ENCODE measurements at regions not wholly inside any gene's neighbourhood (a gene's known extent, or its start where the extent isn't known, plus 50 kb on each side); places are given as distances from the start of the nearest gene placed in this dataset.
"Not testable (repeated sequence)": the region's sequence is repeated elsewhere in the genome, so short reads cannot be mapped to it uniquely, and the experiment has no call there.

GRCh38 chr4:9505341-9505740 lies 61.1 kb downstream of the DEFB131A start:
- not testable (repeated sequence) for DNase-seq (ENCODE audit: low read depth, low spot score)

- not testable (repeated sequence) for DNase-seq (ENCODE audit: low read depth, low spot score)
Measured at GRCh38 chr4:9506672-9507071, 62.5 kb downstream of the DEFB131A start.

- not testable (repeated sequence) for DNase-seq (ENCODE audit: low read depth, low spot score)
Measured at GRCh38 chr4:9512941-9513340, 68.7 kb downstream of the DEFB131A start.

DNA sequence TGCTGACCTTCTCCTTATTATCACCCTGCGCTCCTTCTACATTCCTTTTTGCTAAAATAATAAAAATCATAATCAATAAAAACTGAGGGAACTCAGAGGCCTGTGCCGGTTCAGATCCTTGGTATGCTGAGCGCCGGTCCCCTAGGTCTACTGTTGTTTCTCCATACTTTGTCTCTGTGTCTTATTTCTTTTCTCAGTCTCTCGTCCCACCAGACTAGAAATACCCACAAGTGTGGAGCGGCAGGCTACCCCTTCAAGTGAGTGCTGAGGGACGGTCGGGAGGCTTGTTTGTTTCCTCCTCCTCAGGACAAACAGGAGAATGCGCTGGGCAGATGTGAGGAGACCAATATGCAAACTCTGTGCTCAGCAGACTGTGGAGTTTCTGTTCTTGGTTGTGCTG lies 75.4 kb downstream of the DEFB131A start:
- not testable (repeated sequence) for DNase-seq (ENCODE audit: low read depth, low spot score)

GRCh38 chr4:9522903-9523302 lies 78.7 kb downstream of the DEFB131A start:
- DNase-seq (ENCODE audit: low read depth, low spot score): not testable (repeated sequence)

DNA sequence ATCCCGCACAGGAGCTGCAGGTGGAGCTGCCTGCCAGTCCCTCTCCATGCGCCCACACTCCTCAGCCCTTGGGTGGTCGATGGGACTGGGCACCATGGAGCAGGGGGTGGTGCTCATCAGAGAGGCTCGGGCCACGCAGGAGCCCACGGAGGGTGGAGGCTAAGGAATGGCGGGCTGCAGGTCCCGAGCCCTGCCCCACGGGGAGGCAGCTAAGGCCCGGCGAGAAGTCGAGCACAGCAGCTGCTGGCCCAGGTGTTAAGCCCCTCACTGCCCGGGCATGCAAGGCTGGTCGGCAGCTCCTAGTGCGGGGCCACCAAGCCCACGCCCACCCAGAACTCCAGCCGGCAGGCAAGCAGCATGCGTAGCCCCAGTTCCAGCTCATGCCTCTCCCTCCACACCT lies 80.2 kb downstream of the DEFB131A start:
- DNase-seq (ENCODE audit: low read depth, low spot score): not testable (repeated sequence)

DNA sequence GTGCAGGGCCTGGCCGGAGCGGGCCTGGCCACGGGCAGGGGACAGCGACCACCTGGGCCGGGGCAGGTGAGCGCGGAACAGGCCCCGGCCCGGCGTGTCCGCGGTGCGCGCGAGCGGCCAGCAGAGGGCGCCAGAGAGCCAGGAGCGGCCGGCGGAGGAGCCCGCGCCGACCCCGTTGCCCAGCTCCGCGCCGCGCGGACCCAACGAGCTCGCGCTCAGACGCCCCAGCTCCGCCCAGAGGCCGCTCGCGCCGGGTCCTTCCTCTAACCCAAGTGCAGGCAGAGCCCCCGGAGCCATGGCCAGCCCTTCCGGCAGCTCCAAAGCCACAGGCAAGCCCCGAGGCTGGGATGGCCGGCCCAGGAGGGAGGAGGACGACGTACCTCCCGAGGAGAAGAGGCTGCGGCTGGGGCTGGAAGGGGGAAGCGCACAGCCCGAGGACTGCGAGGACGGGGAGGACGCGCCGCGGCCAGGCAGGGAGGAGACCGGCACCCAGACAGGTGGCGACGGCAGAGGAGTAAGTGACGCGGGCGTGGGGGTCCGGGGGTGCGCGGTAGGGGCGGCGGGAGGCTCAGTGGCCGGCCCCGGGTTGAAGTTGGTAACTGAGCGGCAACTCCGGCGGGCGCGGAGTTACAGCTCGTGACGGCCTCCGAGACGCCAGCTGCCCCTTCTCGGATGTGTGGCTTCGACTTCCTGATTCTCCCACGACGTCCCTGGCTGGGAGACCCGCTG lies 88.1 kb downstream of the DEFB131A start:
- peak; percentile 40 for DNase-seq (ENCODE audit: low read depth, low spot score)

DNA sequence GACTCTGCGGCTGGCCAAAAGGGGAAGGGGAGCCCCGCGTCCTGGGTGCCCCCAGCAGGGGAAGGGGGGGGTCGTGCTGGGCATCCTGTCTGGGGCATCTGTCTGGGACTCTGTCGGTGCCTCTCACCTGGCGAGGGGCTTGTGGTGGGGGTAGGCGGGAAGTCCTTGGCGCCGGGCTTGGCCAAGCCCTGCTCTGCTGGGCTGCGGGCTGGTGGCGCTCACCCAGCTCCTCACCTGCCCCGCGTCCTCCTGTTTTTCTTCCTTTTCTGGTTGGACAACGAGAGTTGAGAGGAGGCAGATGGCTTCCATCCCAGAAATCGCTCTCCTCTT lies 88.6 kb downstream of the DEFB131A start:
- not testable (repeated sequence) for DNase-seq (ENCODE audit: low read depth, low spot score)

- not testable (repeated sequence) for DNase-seq (ENCODE audit: low read depth, low spot score)
Measured at GRCh38 chr4:9537101-9537500, 92.9 kb downstream of the DEFB131A start.

DNA sequence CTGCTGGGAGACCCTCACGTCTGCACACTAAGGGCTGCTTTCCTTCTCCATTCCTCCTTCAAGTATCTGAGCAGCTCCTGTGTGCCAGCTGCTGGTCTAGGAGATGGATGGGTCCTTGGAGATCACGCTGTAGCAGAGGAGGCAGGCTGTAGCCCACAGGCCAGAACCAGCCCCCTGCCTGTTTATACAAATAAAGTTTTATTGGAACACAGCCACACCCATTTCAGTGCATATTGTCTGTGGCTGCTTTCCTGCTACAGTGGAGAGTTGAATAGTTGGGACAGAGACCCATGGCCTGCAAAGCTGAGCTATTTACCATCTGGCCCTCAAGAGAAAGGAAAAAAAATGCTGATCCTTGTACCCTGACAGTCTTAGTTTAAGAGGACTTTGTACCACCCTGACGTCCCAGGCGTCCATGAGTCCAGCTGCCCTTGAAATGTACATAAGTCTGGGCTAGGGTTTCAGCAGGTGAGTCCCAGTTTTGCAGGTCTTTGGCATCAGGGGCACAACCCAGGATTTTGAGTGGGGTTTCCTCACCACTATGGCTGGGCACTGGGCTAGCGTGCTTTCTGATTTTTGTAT lies 95.8 kb downstream of the DEFB131A start:
- DNase-seq (ENCODE audit: low read depth, low spot score): not testable (repeated sequence)

DNA sequence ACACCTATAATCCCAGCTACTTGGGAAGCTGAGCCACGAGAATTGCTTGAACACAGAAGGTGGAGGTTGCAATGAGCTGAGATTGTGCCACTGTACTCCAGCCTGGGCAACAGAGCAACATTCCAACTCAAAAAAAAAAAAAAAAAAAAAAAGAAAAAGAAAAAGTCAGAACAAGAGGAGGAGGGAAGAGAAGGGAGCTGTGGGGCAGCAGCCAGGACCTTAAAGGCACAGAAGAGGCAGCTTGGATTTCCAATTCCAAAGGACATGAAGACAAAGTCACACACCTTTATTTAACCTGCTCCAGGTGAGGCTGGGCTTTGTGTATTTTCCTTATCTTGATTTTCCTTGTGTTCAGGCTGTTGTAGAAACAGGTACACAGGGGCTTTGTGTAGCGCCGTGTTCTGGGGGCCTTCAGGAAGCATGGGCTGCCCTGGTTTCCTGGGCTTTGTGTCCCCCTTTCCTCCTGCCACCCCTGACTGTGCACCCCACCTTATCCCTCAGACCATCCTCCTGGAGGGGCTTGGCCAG lies 97.2 kb downstream of the DEFB131A start:
- DNase-seq (ENCODE audit: low read depth, low spot score): not testable (repeated sequence)

DNA sequence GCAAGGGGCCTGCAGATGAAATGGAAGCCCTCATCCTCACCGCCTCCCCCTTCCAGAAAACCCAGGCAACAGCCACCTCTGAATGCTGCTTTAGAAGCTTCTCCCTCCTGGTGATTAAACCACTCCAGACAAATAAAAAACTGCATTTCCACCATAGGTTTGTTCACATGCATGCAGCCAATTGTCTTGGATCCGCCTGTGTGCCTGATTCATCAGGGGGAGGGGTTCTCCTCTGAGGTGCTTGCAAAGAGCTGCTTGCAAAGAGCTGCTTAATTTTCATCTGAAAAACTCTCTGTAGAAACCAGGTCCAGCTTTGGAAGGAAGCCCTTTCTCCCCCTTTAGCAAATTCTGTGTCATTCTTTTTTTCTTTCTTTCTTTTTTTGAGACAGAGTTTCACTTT lies 100.6 kb downstream of the DEFB131A start:
- DNase-seq (ENCODE audit: low read depth, low spot score): peak; percentile 52

DNA sequence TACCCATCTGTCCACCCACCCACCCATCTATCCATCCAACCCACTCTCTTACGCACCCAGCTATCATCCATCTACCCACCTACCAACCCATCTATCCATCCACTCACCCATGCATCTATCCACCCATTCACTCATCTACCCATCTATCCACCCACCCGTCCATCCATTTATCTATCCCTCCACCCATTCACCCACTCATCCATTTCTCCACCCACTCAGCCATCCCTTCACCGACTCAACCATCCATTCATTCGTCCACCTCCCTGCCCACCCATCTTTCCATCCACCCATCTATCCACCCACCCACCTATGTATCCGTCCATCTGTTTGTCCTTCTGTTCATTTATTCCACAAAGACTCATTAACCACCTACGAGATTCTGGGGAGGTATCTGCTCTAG lies 103.3 kb downstream of the DEFB131A start:
- not testable (repeated sequence) for DNase-seq (ENCODE audit: low read depth, low spot score)

- DNase-seq (ENCODE audit: low read depth, low spot score): not testable (repeated sequence)
Measured at GRCh38 chr4:9556076-9556475, 111.9 kb downstream of the DEFB131A start.

GRCh38 chr4:9577869-9578268 lies 133.7 kb downstream of the DEFB131A start:
- peak; percentile 9 for DNase-seq (ENCODE audit: low read depth, low spot score)

DNA sequence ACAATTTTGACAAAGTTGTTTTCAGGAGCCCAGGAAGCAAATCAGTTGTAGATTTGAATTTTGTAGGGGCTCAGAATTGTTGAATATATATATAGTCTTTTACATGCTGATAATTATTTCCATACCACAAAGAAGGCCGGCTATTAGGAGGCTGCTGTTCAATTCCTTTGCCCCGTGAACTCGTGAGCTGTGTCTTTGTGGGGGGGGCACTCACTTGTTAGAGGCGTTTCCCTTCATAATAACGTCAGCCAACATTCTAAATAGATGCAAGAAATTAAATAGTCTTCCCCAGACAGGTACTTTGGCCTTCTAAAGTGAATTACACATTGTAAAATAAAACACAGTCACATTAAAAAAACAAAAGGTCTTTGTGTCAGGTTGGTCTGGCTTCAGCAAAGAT lies 138.7 kb downstream of the DEFB131A start:
- DNase-seq (ENCODE audit: low read depth, low spot score): not testable (repeated sequence)

DNA sequence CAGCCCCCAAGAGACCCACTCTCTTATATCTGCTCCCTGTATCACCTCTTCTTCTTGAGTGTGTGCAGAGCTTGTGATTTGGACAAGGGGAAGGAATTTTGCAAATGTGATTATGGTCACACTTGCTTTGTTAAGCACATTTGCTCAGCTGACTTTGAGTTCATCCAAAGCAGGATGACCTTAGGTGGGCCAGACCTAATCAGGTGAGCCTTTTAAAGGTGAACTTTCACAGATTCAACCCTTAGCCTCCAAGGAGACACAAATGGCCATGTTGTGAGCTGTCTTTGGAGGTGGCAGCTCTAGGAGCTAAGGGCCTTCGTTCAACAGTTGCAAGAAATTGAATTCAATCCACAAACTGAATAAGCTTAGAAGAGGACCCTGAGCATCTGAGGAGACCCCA lies 147.8 kb downstream of the DEFB131A start:
- DNase-seq (ENCODE audit: low read depth, low spot score): no peak

DNA sequence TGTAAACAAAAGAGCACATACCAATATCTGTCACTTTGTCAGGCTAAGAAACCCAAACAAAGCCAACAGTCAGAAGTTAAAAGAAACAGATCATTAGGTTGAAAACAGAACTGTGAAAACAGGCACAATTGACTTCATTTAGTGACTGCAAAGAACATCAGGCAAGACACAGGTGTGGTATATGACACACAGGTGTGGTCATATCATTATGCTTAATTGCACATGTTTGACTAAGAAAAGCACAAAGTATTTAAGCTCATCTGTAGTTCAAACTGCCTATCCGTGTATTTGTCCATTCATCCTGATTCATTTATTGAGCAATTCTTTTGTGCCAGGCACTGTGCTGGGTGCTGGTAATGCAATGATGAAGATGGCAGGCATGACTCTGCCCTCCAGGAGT lies 150.7 kb downstream of the DEFB131A start:
- no peak for DNase-seq (ENCODE audit: low read depth, low spot score)

DNA sequence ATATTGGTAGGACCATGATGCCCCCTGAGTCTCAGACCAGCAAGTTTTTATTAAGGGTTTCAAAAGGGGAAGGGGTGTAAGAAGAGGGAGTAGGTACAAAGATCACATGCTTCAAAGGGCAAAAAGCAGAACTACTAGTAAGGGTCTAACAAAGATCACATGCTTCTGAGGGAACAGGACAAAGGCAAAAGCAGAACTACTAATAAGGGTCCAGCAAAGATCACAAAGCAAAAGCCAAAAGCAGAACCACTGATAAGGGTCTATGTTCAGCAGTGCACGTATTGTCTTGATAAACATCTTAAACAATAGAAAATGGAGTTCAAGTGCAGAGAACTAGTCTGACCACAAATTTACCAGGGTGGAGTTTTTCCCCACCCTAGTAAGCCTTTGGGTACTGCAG lies 151.3 kb downstream of the DEFB131A start:
- not testable (repeated sequence) for DNase-seq (ENCODE audit: low read depth, low spot score)

DNA sequence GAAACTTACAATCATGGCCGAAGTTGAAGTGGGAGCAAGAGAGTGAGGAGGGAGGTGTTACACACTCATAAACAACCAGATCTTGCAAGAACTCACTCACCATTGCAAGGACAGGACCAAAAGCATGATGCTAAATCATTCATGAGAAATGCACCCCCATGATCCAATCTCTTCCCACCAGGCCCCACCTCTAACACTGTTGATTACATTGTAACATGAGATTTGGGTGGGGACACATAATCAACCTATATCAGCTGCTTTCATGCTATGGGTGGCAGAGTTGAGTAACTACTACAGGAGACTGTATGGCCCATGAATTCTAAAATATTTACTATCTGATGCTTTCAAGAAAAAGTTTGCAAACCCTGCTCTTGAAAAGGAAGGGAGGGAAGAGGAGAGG lies 155.1 kb downstream of the DEFB131A start:
- no peak for DNase-seq (ENCODE audit: low read depth, low spot score)

- DNase-seq (ENCODE audit: low read depth, low spot score): no peak
Measured at GRCh38 chr4:9600246-9600645, 156.0 kb downstream of the DEFB131A start.

- no peak for DNase-seq (ENCODE audit: low read depth, low spot score)
Measured at GRCh38 chr4:9602389-9602914, 158.2 kb downstream of the DEFB131A start.

All from iPS DF 19.7 (cell line).